ENCODE measurements at regions not wholly inside any gene's neighbourhood (a gene's known extent, or its start where the extent isn't known, plus 50 kb on each side); places are given as distances from the start of the nearest gene placed in this dataset.

GRCh38 chr13:74043237-74043636 lies 91.0 kb downstream of the KLF12 start:
- DNase-seq (ENCODE audit: low spot score), result no peak

DNA sequence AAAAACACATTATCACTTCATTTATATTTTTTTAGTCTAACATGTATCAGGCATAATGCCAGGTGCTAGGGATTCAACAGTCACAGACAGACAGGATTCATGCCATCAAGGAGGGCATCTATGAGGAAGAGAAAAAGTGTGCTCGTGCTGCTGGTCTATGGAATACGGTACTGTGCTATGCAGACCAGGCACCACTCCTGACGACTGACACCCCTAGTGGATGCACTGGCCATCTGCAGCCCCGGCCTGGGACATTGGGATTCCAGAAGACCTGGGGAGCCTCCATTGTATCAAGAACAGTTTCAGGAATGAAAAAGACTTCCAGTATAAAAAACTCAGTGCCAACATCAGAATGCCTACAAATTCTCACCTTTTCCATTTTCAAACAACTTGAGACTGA lies 94.0 kb downstream of the KLF12 start:
- peak; percentile 83 for DNase-seq (ENCODE audit: low spot score)

- DNase-seq (ENCODE audit: low spot score), result no peak
Measured at GRCh38 chr13:74039667-74040066, 94.5 kb downstream of the KLF12 start.

- no peak for DNase-seq (ENCODE audit: low spot score)
Measured at GRCh38 chr13:74039154-74039553, 95.0 kb downstream of the KLF12 start.

GRCh38 chr13:74037762-74038161 lies 96.4 kb downstream of the KLF12 start:
- no peak for DNase-seq (ENCODE audit: low spot score)

- peak; percentile 79 for DNase-seq (ENCODE audit: low spot score)
Measured at GRCh38 chr13:74036373-74036772, 97.8 kb downstream of the KLF12 start.

GRCh38 chr13:74035896-74036295 lies 98.3 kb downstream of the KLF12 start:
- no peak for DNase-seq (ENCODE audit: low spot score)

- no peak for DNase-seq (ENCODE audit: low spot score)
Measured at GRCh38 chr13:74032325-74032724, 101.9 kb downstream of the KLF12 start.

DNA sequence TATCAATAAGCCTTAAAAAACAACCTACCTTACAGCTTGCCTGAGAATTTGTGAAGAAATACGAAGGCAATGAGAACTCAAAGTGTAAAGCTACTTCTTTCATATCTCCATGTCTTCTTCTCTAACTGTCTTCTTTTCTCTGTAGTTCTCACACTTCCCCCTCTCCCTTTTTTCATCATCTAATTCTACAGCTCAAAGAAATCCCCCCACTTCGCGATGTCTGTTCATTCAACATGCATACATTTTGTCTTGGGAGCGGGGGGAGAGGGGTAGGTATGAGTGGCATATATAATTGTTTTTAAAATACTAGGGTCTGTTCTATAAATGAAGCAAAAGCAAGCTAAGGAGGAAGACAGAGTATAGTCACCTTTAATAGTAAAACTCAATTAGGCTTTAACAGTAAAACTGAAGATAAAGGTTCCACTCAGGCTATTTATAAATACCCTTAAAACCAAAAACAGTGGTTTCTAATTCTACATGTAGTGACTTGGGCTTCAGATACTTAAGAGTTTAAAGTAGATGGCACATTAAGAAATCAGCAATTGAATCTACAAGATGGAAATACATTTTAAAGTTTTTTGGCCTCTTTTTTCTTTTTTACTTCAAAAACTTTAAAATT lies 106.9 kb downstream of the KLF12 start:
- DNase-seq (ENCODE audit: low spot score), result no peak

GRCh38 chr13:74026753-74027152 lies 107.5 kb downstream of the KLF12 start:
- no peak for DNase-seq (ENCODE audit: low spot score)

- no peak for DNase-seq (ENCODE audit: low spot score)
Measured at GRCh38 chr13:74025369-74025768, 108.8 kb downstream of the KLF12 start.

GRCh38 chr13:74024856-74025255 lies 109.3 kb downstream of the KLF12 start:
- no peak for DNase-seq (ENCODE audit: low spot score)

- no peak for DNase-seq (ENCODE audit: low spot score)
Measured at GRCh38 chr13:74024314-74024713, 109.9 kb downstream of the KLF12 start.

DNA sequence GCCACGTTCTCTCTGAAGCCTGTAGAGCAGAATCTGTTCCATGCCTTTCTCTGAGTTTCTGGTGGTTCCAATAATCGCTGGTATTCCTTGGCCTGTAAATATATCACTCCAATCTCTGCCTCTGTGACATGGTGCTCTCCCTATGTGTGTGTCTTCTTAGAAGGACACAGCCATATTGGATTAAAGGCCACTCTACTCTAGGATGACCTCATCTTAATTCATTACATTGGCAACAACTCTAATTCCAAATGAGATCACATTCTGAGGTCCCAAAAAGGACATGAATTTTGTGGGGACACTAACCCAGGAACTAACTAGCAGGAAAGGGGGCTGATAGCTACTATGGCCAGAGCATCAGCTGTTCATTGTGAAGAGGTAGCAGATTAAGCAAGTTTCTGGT lies 110.7 kb downstream of the KLF12 start:
- DNase-seq (ENCODE audit: low spot score), result no peak

DNA sequence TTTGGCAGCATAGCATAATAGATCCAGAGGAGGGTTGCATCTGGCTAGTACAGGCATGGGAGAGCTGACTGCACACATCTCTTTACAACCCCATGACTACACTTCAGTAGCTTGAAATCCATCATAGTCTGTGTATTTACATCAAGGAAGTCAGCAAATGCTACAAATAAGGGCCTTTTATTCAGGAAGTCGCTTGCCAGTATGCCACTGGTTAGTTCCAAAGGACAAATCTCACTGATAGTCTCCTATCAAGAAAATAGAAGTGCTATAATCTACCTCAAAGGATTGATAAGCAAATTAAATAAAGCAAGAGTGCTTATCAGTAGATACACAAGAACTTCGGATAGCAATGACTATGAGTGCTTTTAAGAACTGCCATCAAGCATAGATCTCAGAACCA lies 112.7 kb downstream of the KLF12 start:
- no peak for DNase-seq (ENCODE audit: low spot score)

DNA sequence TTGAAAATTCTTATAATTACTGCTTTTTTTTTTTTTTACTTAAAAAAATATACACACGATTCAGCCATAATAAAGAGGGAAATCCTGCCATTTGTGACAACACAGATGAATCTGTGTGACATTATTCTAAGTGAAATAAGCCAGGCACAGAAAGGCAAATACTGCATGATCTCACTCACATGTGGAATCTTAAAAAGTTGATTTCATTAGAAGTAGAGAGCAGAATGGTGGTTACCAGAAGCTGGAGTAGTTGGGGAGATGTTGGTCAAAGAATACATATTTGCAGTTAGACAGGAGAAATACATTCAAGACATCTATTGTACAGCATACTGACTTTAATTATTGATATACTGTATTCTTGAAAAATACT lies 116.2 kb downstream of the KLF12 start:
- DNase-seq (ENCODE audit: low spot score), result no peak

GRCh38 chr13:74017301-74018061 lies 116.7 kb downstream of the KLF12 start:
- DNase-seq (ENCODE audit: low spot score), result no peak

GRCh38 chr13:74015137-74015536 lies 119.1 kb downstream of the KLF12 start:
- peak; percentile 43 for DNase-seq (ENCODE audit: low spot score)

- DNase-seq (ENCODE audit: low spot score), result no peak
Measured at GRCh38 chr13:74009100-74009668, 125.0 kb downstream of the KLF12 start.

- DNase-seq (ENCODE audit: low spot score), result no peak
Measured at GRCh38 chr13:74006666-74007065, 127.5 kb downstream of the KLF12 start.

DNA sequence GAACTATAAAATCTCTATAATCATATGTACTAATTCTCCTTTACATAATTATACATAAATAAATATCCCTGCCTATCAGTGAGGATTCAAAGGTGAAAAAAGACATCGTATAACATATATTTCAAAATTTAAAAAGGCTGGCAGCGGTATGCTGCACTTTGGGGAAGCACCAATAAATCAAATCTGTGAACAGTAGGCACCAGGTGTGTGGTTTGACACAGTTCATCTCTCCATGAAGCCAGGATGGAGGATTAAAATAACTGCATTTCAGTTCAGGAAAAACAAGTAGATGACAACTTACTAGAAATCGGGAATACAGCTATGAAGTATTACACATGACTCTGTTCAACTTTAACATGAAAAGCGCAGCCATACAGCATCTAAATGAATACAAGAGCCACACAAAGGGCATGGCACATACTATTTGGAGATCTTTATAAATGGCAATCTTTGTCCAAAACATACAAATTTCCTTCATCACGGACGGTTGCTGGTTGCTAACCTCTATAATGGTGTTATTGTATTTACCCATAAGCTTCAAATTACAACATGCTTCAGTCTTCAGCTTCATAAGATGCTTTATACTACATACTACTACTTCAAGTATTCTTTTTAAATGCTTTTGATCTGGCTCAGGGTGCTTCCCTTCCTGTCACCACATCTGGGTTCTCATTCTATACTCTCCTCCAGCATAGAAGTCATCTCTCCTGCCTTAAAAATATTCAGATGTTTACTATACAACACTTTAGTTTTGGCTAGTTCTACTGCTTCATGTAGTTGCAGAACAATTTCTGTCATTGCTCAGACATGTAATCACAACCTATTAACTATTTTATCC lies 128.7 kb downstream of the KLF12 start:
- no peak for DNase-seq (ENCODE audit: low spot score)

DNA sequence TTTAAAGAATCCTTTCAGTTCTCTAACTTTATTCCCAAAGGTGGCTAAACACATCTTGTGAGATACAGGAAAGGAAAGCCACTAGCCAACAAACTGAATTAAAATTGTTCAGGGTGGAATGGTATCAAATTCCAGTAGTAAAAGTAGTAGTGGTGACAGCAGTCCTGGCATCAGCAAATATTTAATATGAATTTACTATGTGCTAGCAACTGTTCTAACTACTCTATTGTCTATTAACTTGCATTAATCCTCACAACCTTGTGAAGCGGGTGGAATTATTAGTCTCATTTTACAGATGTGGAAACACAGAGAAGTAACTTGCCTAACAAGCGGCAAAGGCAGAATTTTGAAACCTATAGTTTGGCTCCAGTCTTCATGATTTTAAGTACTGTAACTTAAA lies 130.1 kb downstream of the KLF12 start:
- no peak for DNase-seq (ENCODE audit: low spot score)

Measured in HT-29 (cell line).